ENCODE measurements at regions not wholly inside any gene's neighbourhood (a gene's known extent, or its start where the extent isn't known, plus 50 kb on each side); places are given as distances from the start of the nearest gene placed in this dataset.

DNA sequence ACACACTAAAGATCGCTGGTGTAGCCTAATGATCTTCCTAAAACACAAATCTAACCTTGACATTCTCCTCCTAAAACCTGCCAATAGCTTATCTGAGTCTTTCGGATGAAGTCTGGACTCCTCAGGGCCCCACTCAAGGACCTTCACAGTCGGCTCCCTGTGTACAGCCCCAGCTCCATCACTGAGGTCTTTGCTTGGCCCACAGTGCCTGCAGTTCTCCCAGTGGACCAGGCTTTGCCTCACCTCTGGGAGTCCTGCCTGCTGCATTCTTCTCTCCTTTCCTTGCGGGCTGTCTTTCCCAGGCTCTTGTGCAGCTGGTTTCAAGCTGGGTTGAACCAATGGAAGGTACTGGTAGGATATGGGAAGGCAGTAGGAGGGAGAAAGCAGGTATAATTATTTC lies 122.6 kb upstream of the FERMT1 start:
- H3K9me3 ChIP-seq (replicated peaks; ENCODE audit: control insufficient read depth, insufficient read depth, low read length), result no peaks in the 10 kb centered on the region
- no peak overlapping the region for H3K4me2 ChIP-seq (ENCODE audit: control insufficient read depth, insufficient read depth)
- TF ChIP-seq PAX8 (IDR thresholded peaks at IDR 0.05) (no peak), POLR2AphosphoS2 (IDR thresholded peaks at IDR 0.05; ENCODE audit: low read depth, low read length) (no peak), SRF (IDR thresholded peaks at IDR 0.05; ENCODE audit: low read depth in 2 of 2, low read length in 2 of 2) (no peak), DPF2 (IDR thresholded peaks at IDR 0.05) (no peak), BACH1 (IDR thresholded peaks at IDR 0.05; ENCODE audit: borderline replicate concordance) (no peak), ZNF274 (IDR thresholded peaks at IDR 0.05; ENCODE audit: insufficient read depth, insufficient read length) (no peak), TCF12 (IDR thresholded peaks at IDR 0.05; ENCODE audit: low read depth, low read length) (no peak), YY1 (IDR thresholded peaks at IDR 0.05; ENCODE audit: low read depth, low read length) (no peak)
- TF ChIP-seq, protein P1, sequence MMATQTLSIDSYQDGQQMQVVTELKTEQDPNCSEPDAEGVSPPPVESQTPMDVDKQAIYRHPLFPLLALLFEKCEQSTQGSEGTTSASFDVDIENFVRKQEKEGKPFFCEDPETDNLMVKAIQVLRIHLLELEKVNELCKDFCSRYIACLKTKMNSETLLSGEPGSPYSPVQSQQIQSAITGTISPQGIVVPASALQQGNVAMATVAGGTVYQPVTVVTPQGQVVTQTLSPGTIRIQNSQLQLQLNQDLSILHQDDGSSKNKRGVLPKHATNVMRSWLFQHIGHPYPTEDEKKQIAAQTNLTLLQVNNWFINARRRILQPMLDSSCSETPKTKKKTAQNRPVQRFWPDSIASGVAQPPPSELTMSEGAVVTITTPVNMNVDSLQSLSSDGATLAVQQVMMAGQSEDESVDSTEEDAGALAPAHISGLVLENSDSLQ (IDR thresholded peaks at IDR 0.05), result no peak
- TF ChIP-seq, protein P2, sequence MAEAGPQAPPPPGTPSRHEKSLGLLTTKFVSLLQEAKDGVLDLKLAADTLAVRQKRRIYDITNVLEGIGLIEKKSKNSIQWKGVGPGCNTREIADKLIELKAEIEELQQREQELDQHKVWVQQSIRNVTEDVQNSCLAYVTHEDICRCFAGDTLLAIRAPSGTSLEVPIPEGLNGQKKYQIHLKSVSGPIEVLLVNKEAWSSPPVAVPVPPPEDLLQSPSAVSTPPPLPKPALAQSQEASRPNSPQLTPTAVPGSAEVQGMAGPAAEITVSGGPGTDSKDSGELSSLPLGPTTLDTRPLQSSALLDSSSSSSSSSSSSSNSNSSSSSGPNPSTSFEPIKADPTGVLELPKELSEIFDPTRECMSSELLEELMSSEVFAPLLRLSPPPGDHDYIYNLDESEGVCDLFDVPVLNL (IDR thresholded peaks at IDR 0.05; ENCODE audit: low read depth, low read length), result no peak
- DNase-seq (ENCODE audit: low read depth, low spot score), result no peak
- WGBS (ENCODE audit: insufficient coverage, insufficient replicate concordance, low lambda C conversion rate, missing lambda C conversion rate), result 30% methylated on average over 4 of the region's 4 CpGs
- H3K9ac ChIP-seq (ENCODE audit: control insufficient read depth, insufficient read depth, low read length), result no peak overlapping the region
- ATAC-seq, result no peak
- in situ Hi-C loops (cut with MboI), result no loop called here
- no peak overlapping the region for H3K4me3 ChIP-seq
- no peak for FAIRE-seq
- CTCF ChIA-PET, result no interaction called here
- H3K4me1 ChIP-seq (ENCODE audit: control insufficient read depth, insufficient read depth, low read length), result no peaks in the 10 kb centered on the region
- H3K79me2 ChIP-seq (ENCODE audit: control insufficient read depth, insufficient read depth, low read length), result no peaks in the 10 kb centered on the region
- no peak overlapping the region for H3K27ac ChIP-seq (ENCODE audit: control insufficient read depth, insufficient read depth)
- RAD21 ChIA-PET (ENCODE audit: unreplicated experiment), result no interaction called here
- no TSS peak for BruUV-seq (replicated peaks)
- H3K27me3 ChIP-seq (replicated peaks in 1 of 2; ENCODE audit: control insufficient read depth in 2 of 2, insufficient read depth in 2 of 2, low read length in 1 of 2), result no peaks in the 10 kb centered on the region
- H2AFZ ChIP-seq (ENCODE audit: control insufficient read depth, low read depth, low read length), result no peak overlapping the region
- no peaks in the 10 kb centered on the region for H4K20me1 ChIP-seq (ENCODE audit: control insufficient read depth, insufficient read depth)
- intact Hi-C loops (cut with micrococcal nuclease; ENCODE audit: unreplicated experiment), result no loop called here
- POLR2A ChIA-PET, result no interaction called here
- SMC1A ChIA-PET (ENCODE audit: uncharacterized antibody, unreplicated experiment), result interaction anchor here (0.7 kb wide), 1 partner anchor 20 kb away, joined by 3 read pairs; no protein-coding TSS in a partner anchor
- H3K36me3 ChIP-seq (ENCODE audit: control insufficient read depth in 2 of 2, insufficient read depth in 2 of 2, low read length in 1 of 2), result no peaks in the 10 kb centered on the region

Data from GM12878 (cell line).